ENCODE measurements at regions not wholly inside any gene's neighbourhood (a gene's known extent, or its start where the extent isn't known, plus 50 kb on each side); places are given as distances from the start of the nearest gene placed in this dataset.

DNA sequence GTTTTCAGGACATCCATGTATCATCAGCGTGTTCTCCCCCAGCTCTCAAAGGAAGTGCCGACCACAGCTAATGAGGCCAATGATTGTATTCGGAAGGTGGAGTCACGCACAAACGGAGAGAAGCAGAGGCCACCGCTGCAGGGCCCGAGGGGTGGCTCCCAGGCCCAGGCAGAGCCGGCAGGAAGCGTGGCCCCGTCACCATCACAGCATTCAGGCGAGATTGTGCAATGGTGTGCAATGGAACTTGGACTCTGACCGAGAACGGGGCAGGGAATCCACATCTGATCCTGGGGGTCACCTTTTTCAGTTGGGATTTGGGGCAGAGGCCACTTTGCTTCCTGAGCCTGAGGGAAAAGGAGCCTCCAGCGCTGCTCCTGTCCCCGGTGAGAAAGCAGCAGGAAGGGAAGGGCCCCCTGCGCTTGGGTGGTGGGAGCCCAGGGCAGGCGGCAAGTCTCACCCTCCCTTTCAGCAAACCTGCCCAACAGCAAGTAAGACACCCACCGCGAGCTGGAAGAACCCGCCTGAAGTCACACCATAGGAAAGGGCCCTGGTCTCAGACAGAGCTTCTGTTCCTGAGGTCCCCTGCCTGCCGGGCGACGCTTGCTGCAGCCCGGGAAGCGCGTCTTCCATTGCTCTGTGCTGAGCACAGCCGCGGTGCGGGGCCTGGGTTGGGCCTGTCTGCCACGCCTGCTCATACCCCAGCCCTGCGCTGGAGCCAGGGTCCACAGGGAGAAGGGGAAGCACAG, 1430.7 kb downstream of the BRD1 start (continued):
- TF ChIP-seq, protein P1, sequence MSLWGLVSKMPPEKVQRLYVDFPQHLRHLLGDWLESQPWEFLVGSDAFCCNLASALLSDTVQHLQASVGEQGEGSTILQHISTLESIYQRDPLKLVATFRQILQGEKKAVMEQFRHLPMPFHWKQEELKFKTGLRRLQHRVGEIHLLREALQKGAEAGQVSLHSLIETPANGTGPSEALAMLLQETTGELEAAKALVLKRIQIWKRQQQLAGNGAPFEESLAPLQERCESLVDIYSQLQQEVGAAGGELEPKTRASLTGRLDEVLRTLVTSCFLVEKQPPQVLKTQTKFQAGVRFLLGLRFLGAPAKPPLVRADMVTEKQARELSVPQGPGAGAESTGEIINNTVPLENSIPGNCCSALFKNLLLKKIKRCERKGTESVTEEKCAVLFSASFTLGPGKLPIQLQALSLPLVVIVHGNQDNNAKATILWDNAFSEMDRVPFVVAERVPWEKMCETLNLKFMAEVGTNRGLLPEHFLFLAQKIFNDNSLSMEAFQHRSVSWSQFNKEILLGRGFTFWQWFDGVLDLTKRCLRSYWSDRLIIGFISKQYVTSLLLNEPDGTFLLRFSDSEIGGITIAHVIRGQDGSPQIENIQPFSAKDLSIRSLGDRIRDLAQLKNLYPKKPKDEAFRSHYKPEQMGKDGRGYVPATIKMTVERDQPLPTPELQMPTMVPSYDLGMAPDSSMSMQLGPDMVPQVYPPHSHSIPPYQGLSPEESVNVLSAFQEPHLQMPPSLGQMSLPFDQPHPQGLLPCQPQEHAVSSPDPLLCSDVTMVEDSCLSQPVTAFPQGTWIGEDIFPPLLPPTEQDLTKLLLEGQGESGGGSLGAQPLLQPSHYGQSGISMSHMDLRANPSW (CRISPR knock-in tag; IDR thresholded peaks at IDR 0.05; ENCODE audit: borderline replicate concordance): no peak
- TF ChIP-seq ZNF713 (CRISPR knock-in tag; IDR thresholded peaks at IDR 0.05) (no peak), RFXANK (CRISPR knock-in tag; IDR thresholded peaks at IDR 0.05) (no peak), ZMYM2 (CRISPR knock-in tag; IDR thresholded peaks at IDR 0.05) (peak; percentile 61; the same call in 1 of the 2 replicates), ZNF282 (IDR thresholded peaks at IDR 0.05; ENCODE audit: partially characterized antibody) (no peak), STAG1 (CRISPR knock-in tag; IDR thresholded peaks at IDR 0.05) (no peak), NRL (CRISPR knock-in tag; IDR thresholded peaks at IDR 0.05; ENCODE audit: borderline replicate concordance) (0 out of 2 replicates have a peak, but pooled peaks have one; percentile 35), NR2C2 (CRISPR knock-in tag; IDR thresholded peaks at IDR 0.05; ENCODE audit: borderline replicate concordance) (peak; percentile 81), SMARCE1 (IDR thresholded peaks at IDR 0.05; ENCODE audit: borderline replicate concordance) (no peak), TCF12 (IDR thresholded peaks at IDR 0.05) (no peak), TCF12 (CRISPR knock-in tag; IDR thresholded peaks at IDR 0.05) (no peak), RNF2 (conservative IDR thresholded peaks at IDR 0.05; ENCODE audit: low read depth) (0 out of 2 replicates have a peak, but pooled peaks have one; percentile 46), ZNF543 (CRISPR knock-in tag; IDR thresholded peaks at IDR 0.05) (no peak), NKX3-1 (CRISPR knock-in tag; IDR thresholded peaks at IDR 0.05) (no peak), ZNF83 (CRISPR knock-in tag; IDR thresholded peaks at IDR 0.05; ENCODE audit: borderline replicate concordance) (no peak), TOPORS (CRISPR knock-in tag; IDR thresholded peaks at IDR 0.05) (no peak), ZNF484 (CRISPR knock-in tag; IDR thresholded peaks at IDR 0.05; ENCODE audit: borderline replicate concordance, low read depth) (no peak)
- TF ChIP-seq, protein P2, sequence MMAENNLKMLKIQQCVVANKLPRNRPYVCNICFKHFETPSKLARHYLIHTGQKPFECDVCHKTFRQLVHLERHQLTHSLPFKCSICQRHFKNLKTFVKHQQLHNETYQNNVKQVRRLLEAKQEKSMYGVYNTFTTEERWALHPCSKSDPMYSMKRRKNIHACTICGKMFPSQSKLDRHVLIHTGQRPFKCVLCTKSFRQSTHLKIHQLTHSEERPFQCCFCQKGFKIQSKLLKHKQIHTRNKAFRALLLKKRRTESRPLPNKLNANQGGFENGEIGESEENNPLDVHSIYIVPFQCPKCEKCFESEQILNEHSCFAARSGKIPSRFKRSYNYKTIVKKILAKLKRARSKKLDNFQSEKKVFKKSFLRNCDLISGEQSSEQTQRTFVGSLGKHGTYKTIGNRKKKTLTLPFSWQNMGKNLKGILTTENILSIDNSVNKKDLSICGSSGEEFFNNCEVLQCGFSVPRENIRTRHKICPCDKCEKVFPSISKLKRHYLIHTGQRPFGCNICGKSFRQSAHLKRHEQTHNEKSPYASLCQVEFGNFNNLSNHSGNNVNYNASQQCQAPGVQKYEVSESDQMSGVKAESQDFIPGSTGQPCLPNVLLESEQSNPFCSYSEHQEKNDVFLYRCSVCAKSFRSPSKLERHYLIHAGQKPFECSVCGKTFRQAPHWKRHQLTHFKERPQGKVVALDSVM (CRISPR knock-in tag; IDR thresholded peaks at IDR 0.05): no peak
- TF ChIP-seq, protein P3, sequence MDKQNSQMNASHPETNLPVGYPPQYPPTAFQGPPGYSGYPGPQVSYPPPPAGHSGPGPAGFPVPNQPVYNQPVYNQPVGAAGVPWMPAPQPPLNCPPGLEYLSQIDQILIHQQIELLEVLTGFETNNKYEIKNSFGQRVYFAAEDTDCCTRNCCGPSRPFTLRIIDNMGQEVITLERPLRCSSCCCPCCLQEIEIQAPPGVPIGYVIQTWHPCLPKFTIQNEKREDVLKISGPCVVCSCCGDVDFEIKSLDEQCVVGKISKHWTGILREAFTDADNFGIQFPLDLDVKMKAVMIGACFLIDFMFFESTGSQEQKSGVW (CRISPR knock-in tag; IDR thresholded peaks at IDR 0.05; ENCODE audit: borderline replicate concordance): no peak
- TF ChIP-seq, protein P4, sequence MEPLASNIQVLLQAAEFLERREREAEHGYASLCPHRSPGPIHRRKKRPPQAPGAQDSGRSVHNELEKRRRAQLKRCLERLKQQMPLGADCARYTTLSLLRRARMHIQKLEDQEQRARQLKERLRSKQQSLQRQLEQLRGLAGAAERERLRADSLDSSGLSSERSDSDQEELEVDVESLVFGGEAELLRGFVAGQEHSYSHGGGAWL (CRISPR knock-in tag; IDR thresholded peaks at IDR 0.05): no peak
- TF ChIP-seq, protein P5, sequence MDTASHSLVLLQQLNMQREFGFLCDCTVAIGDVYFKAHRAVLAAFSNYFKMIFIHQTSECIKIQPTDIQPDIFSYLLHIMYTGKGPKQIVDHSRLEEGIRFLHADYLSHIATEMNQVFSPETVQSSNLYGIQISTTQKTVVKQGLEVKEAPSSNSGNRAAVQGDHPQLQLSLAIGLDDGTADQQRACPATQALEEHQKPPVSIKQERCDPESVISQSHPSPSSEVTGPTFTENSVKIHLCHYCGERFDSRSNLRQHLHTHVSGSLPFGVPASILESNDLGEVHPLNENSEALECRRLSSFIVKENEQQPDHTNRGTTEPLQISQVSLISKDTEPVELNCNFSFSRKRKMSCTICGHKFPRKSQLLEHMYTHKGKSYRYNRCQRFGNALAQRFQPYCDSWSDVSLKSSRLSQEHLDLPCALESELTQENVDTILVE (CRISPR knock-in tag; IDR thresholded peaks at IDR 0.05): no peak
- TF ChIP-seq, protein P6, sequence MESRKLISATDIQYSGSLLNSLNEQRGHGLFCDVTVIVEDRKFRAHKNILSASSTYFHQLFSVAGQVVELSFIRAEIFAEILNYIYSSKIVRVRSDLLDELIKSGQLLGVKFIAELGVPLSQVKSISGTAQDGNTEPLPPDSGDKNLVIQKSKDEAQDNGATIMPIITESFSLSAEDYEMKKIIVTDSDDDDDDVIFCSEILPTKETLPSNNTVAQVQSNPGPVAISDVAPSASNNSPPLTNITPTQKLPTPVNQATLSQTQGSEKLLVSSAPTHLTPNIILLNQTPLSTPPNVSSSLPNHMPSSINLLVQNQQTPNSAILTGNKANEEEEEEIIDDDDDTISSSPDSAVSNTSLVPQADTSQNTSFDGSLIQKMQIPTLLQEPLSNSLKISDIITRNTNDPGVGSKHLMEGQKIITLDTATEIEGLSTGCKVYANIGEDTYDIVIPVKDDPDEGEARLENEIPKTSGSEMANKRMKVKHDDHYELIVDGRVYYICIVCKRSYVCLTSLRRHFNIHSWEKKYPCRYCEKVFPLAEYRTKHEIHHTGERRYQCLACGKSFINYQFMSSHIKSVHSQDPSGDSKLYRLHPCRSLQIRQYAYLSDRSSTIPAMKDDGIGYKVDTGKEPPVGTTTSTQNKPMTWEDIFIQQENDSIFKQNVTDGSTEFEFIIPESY (CRISPR knock-in tag; IDR thresholded peaks at IDR 0.05): 0 out of 2 replicates have a peak, but pooled peaks have one; percentile 10

Data from HepG2 (cell line).